H9 (cell line): ENCODE measurements at regions not wholly inside any gene's neighbourhood (a gene's known extent, or its start where the extent isn't known, plus 50 kb on each side); places are given as distances from the start of the nearest gene placed in this dataset.

Experiments used
- DNase-seq: peaks from one replicate; pipeline ENCODE4 v3.0.0-alpha.2; 2017
- H2AFZ ChIP-seq: one replicate; pipeline ENCODE4 v1.6.1; 2013; ENCODE audit warnings: mild to moderate bottlenecking, low read length, control low read depth, moderate library complexity
- H2AK5ac ChIP-seq: 2 replicates; pipeline ENCODE4 v1.6.1; 2013; ENCODE audit warnings: low read length, control low read depth, mixed read lengths; ENCODE audit not compliant: insufficient read length
- H2BK120ac ChIP-seq: one replicate; pipeline ENCODE4 v1.6.1; 2013; ENCODE audit warnings: low read depth, mild to moderate bottlenecking, low read length, control low read depth, inconsistent platforms; ENCODE audit not compliant: poor library complexity, severe bottlenecking
- H2BK12ac ChIP-seq: 2 replicates; pipeline ENCODE4 v1.6.1; 2013; ENCODE audit warnings: low read length, control low read depth, mixed read lengths, low read depth; ENCODE audit not compliant: insufficient read length
- H2BK15ac ChIP-seq: 2 replicates; pipeline ENCODE4 v1.6.1; 2013; ENCODE audit warnings: low read depth, low read length, control low read depth
- H2BK20ac ChIP-seq: one replicate; pipeline ENCODE4 v1.6.1; 2013; ENCODE audit warnings: low read depth, mild to moderate bottlenecking, low read length, control low read depth, inconsistent platforms; ENCODE audit not compliant: poor library complexity, severe bottlenecking
- H2BK5ac ChIP-seq: 2 replicates; pipeline ENCODE4 v1.6.1; 2013; ENCODE audit warnings: low read length, control low read depth, mixed read lengths; ENCODE audit not compliant: insufficient read length
- H3K14ac ChIP-seq: 2 replicates; pipeline ENCODE4 v1.6.1; 2013; ENCODE audit warnings: low read length, control low read depth; ENCODE audit not compliant: insufficient read depth
- H3K18ac ChIP-seq: 2 replicates; pipeline ENCODE4 v1.6.1; 2013; ENCODE audit warnings: low read depth, mild to moderate bottlenecking, mixed read lengths, low read length, control low read depth; ENCODE audit not compliant: insufficient read length
- H3K23ac ChIP-seq: 2 replicates; pipeline ENCODE4 v1.6.1; 2013; ENCODE audit warnings: low read length, control low read depth, mixed read lengths, low read depth; ENCODE audit not compliant: insufficient read length
- H3K23me2 ChIP-seq: 2 replicates; pipeline ENCODE4 v1.6.1; 2013; ENCODE audit warnings: low read depth, mild to moderate bottlenecking, mixed read lengths, low read length, control low read depth; ENCODE audit not compliant: insufficient read length, poor library complexity, severe bottlenecking
- H3K27ac ChIP-seq: 2 replicates; pipeline ENCODE4 v1.5.1; 2013; ENCODE audit warnings: low read length, control low read depth, mixed read lengths, low read depth; ENCODE audit not compliant: insufficient read length
- H3K27me3 ChIP-seq: 2 replicates; pipeline ENCODE4 v1.6.1; 2013; ENCODE audit warnings: low read length, control low read depth, inconsistent platforms; ENCODE audit not compliant: insufficient read depth
- H3K4ac ChIP-seq: 2 replicates; pipeline ENCODE4 v1.6.1; 2013; ENCODE audit warnings: low read depth, mild to moderate bottlenecking, control low read depth, inconsistent platforms, low read length, moderate library complexity
- H3K4me1 ChIP-seq: 2 replicates; pipeline ENCODE4 v1.6.1; 2013; ENCODE audit warnings: low read length, control low read depth, inconsistent platforms; ENCODE audit not compliant: insufficient read depth
- H3K4me2 ChIP-seq: 2 replicates; pipeline ENCODE4 v1.6.1; 2013; ENCODE audit warnings: low read length, control low read depth, mixed read lengths; ENCODE audit not compliant: insufficient read length, insufficient read depth
- H3K56ac ChIP-seq: 2 replicates; pipeline ENCODE4 v1.6.1; 2013; ENCODE audit warnings: low read depth, mild to moderate bottlenecking, mixed read lengths, low read length, control low read depth; ENCODE audit not compliant: insufficient read length
- H3K79me1 ChIP-seq: 2 replicates; pipeline ENCODE4 v1.6.1; 2013; ENCODE audit warnings: low read depth, mild to moderate bottlenecking, moderate library complexity, low read length, control low read depth, inconsistent platforms; ENCODE audit not compliant: insufficient read depth, poor library complexity, severe bottlenecking
- H3K79me2 ChIP-seq: 2 replicates; pipeline ENCODE4 v1.6.1; 2013; ENCODE audit warnings: low read length, control low read depth, inconsistent platforms; ENCODE audit not compliant: insufficient read depth
- H3K9ac ChIP-seq: 2 replicates; pipeline ENCODE4 v1.6.1; 2013; ENCODE audit warnings: low read length, control low read depth, mixed read lengths; ENCODE audit not compliant: insufficient read length; ENCODE audit errors: extremely low read depth
- H3K9me3 ChIP-seq: one replicate; pipeline ENCODE4 v1.6.1; 2013; ENCODE audit warnings: low read depth, low read length, inconsistent platforms; ENCODE audit not compliant: control insufficient read depth
- H3T11ph ChIP-seq: one replicate; pipeline ENCODE4 v1.6.1; 2013; ENCODE audit warnings: mild to moderate bottlenecking, low read length, control low read depth, inconsistent platforms
- H4K20me1 ChIP-seq: one replicate; pipeline ENCODE4 v1.6.1; 2013; ENCODE audit not compliant: control insufficient read depth, insufficient read length, insufficient read depth
- H4K5ac ChIP-seq: 2 replicates; pipeline ENCODE4 v1.6.1; 2013; ENCODE audit warnings: low read depth, mild to moderate bottlenecking, mixed read lengths, low read length, control low read depth; ENCODE audit not compliant: insufficient read length
- H4K8ac ChIP-seq: replicated peaks from 2 replicates; pipeline ENCODE4 v1.6.1; 2013; ENCODE audit warnings: low read length, control low read depth, mixed read lengths, low read depth; ENCODE audit not compliant: insufficient read length
- H4K91ac ChIP-seq: 2 replicates; pipeline ENCODE4 v1.6.1; 2013; ENCODE audit warnings: low read depth, mild to moderate bottlenecking, moderate library complexity, mixed read lengths, low read length, control low read depth; ENCODE audit not compliant: insufficient read length
- H3K27ac Mint-ChIP-seq, 3 experiments: 2 replicates in 2 of 3; 3 replicates in 1 of 3; pipeline ENCODE4 v1.8.0; 2020 to 2021; ENCODE audit warnings: mixed read lengths in 3 of 3, mild to moderate bottlenecking in 1 of 3, moderate library complexity in 1 of 3
- H3K27me3 Mint-ChIP-seq: 2 replicates; pipeline ENCODE4 v1.8.0; 2021; ENCODE audit warnings: low read depth, mild to moderate bottlenecking, moderate library complexity, mixed read lengths
- H3K36me3 Mint-ChIP-seq, 3 experiments: 2 replicates in 2 of 3; 3 replicates in 1 of 3; pipeline ENCODE4 v1.8.0; 2020 to 2021; ENCODE audit warnings: low read depth in 3 of 3, mixed read lengths in 3 of 3; ENCODE audit not compliant: insufficient read depth in 1 of 3
- H3K4me1 Mint-ChIP-seq, 2 experiments: 2 replicates each; pipeline ENCODE4 v1.8.0; 2020; ENCODE audit warnings: mixed read lengths in 2 of 2
- H3K4me3 Mint-ChIP-seq, 2 experiments: 2 replicates in 1 of 2; 3 replicates in 1 of 2; pipeline ENCODE4 v1.8.0; 2020 to 2021; ENCODE audit warnings: mild to moderate bottlenecking in 2 of 2, mixed read lengths in 2 of 2, moderate library complexity in 1 of 2
- H3K9me3 Mint-ChIP-seq, 2 experiments: 2 replicates in 1 of 2; 3 replicates in 1 of 2; pipeline ENCODE4 v1.8.0; 2020; ENCODE audit warnings: mild to moderate bottlenecking in 2 of 2, mixed read lengths in 2 of 2, moderate library complexity in 1 of 2
- WGBS: extraction: QIAGEN DNeasy Blood & Tissue Kit; methylation state at CpG from one replicate; pipeline ENCODE4 v1.1.7; 2013; ENCODE audit warnings: missing lambda C conversion rate, low lambda C conversion rate, mixed read lengths; ENCODE audit not compliant: insufficient read length; ENCODE audit errors: extremely low coverage; 5-methylcytosine and 5-hydroxymethylcytosine counted together
- TF ChIP-seq, protein P1 (sequence below): fragments of 200-600 bp; sonication (generic); conservative IDR thresholded peaks from 3 replicates; pipeline ENCODE4 v1.8.0; 2021; ENCODE audit warnings: antibody characterized with exemption, mild to moderate bottlenecking

DNA sequence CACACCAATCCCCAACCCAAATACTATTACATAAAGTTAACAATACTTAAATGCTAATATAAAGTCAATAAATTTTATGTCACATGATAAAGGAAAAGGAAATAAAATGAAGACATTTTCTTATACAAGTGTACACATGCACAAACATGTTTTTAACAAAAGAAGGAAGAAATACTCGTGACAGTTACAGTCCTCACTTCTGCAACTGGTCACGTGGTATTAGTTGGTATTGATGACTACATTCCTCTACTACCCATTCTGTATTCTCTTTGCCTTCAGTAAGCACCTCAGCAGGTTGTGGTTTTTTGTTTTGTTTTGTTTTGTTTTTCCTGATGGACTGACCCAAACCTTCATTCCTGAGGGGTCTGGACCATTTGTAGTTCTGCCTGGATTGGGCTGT, 176.9 kb upstream of the CCNH start:
- no peak overlapping the region for H3K27ac ChIP-seq
- no peak overlapping the region for H3K56ac ChIP-seq
- H3K23me2 ChIP-seq: no peaks in the 10 kb centered on the region
- no peak overlapping the region for H4K5ac ChIP-seq
- Mint-ChIP-seq H3K27me3 (no peaks in the 10 kb centered on the region), H3K9me3 (peaks cover 0 to 5% of the 10 kb centered on the region in 2 experiments; a peak in 3 of 5 replicates), H3K36me3 (no peaks in the 10 kb centered on the region), H3K4me1 (peaks cover 12 to 13% of the 10 kb centered on the region in 2 experiments), H3K27ac (peak overlapping the region in 1 of 3 experiments; percentile 60; a peak in 1 of 7 replicates), H3K4me3 (no peak overlapping the region)
- H3K23ac ChIP-seq: no peak overlapping the region
- no peak overlapping the region for H2AK5ac ChIP-seq
- H3K4me2 ChIP-seq: no peak overlapping the region
- no peak overlapping the region for H4K8ac ChIP-seq
- H2BK20ac ChIP-seq: no peak overlapping the region
- no peak overlapping the region for H3T11ph ChIP-seq
- DNase-seq: no peak
- H2BK12ac ChIP-seq: no peak overlapping the region
- WGBS: no CpG with 5 or more reads among the region's 2 CpGs
- no peaks in the 10 kb centered on the region for H3K9me3 ChIP-seq
- no peak overlapping the region for H2BK120ac ChIP-seq
- H3K9ac ChIP-seq: no peak overlapping the region
- no peak overlapping the region for H3K14ac ChIP-seq
- H3K4me1 ChIP-seq: no peaks in the 10 kb centered on the region
- H3K4ac ChIP-seq: no peak overlapping the region
- H4K20me1 ChIP-seq: no peaks in the 10 kb centered on the region
- no peaks in the 10 kb centered on the region for H3K79me2 ChIP-seq
- TF ChIP-seq, protein P1, sequence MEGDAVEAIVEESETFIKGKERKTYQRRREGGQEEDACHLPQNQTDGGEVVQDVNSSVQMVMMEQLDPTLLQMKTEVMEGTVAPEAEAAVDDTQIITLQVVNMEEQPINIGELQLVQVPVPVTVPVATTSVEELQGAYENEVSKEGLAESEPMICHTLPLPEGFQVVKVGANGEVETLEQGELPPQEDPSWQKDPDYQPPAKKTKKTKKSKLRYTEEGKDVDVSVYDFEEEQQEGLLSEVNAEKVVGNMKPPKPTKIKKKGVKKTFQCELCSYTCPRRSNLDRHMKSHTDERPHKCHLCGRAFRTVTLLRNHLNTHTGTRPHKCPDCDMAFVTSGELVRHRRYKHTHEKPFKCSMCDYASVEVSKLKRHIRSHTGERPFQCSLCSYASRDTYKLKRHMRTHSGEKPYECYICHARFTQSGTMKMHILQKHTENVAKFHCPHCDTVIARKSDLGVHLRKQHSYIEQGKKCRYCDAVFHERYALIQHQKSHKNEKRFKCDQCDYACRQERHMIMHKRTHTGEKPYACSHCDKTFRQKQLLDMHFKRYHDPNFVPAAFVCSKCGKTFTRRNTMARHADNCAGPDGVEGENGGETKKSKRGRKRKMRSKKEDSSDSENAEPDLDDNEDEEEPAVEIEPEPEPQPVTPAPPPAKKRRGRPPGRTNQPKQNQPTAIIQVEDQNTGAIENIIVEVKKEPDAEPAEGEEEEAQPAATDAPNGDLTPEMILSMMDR: no peak
- no peak overlapping the region for H2BK15ac ChIP-seq
- H2AFZ ChIP-seq: no peak overlapping the region
- no peaks in the 10 kb centered on the region for H3K79me1 ChIP-seq
- H4K91ac ChIP-seq: no peak overlapping the region
- H3K27me3 ChIP-seq: no peaks in the 10 kb centered on the region
- no peak overlapping the region for H2BK5ac ChIP-seq
- H3K18ac ChIP-seq: no peak overlapping the region
